Activated CD8-positive, alpha-beta T cell treated with anti-CD3 and anti-CD28 coated beads, Interleukin-2, amount 10 ng/mL, durations not matched to agents 7 days and 5 days (primary cell): ENCODE measurements at regions not wholly inside any gene's neighbourhood (a gene's known extent, or its start where the extent isn't known, plus 50 kb on each side); places are given as distances from the start of the nearest gene placed in this dataset.
A peak's percentile ranks its signal among the peaks of the same experiment; 100 is the strongest.

Experiments
- ATAC-seq: fragments of 150-1000 bp; cut with Tn5 transposase; one replicate; pipeline ENCODE4 v1.10.0; 2021; ENCODE audit warnings: moderate library complexity
- CTCF ChIA-PET: fragments of 350-600 bp; sonication (Branson Sonifier 250); formaldehyde crosslinking; loops from one replicate; lab custom pipeline; 2021; ENCODE audit warnings: antibody characterized with exemption; lab: Charles Lee
- POLR2A ChIA-PET: fragments of 350-600 bp; sonication (Branson Sonifier 250); formaldehyde crosslinking; loops from one replicate; lab custom pipeline; 2021; ENCODE audit warnings: antibody characterized with exemption; lab: Charles Lee
- DNase-seq: peaks from one replicate; pipeline ENCODE4 v3.0.0-alpha.2; 2020
- H3K27ac Mint-ChIP-seq: one replicate; pipeline ENCODE4 v1.8.0; 2021; ENCODE audit warnings: mild to moderate bottlenecking, mixed read lengths
- H3K27me3 Mint-ChIP-seq: one replicate; pipeline ENCODE4 v1.8.0; 2021; ENCODE audit warnings: low read depth, mixed read lengths
- H3K36me3 Mint-ChIP-seq: one replicate; pipeline ENCODE4 v1.8.0; 2021; ENCODE audit warnings: low read depth, mixed read lengths
- H3K4me1 Mint-ChIP-seq: one replicate; pipeline ENCODE4 v1.8.0; 2021; ENCODE audit warnings: low read depth, mixed read lengths
- H3K4me3 Mint-ChIP-seq: one replicate; pipeline ENCODE4 v1.8.0; 2021; ENCODE audit warnings: mild to moderate bottlenecking, mixed read lengths
- H3K9me3 Mint-ChIP-seq: one replicate; pipeline ENCODE4 v1.8.0; 2022; ENCODE audit warnings: mixed read lengths; ENCODE audit not compliant: insufficient read depth

GRCh38 chr2:133760376-133760775 is 192.1 kb upstream of the NCKAP5 start:
- H3K4me1 Mint-ChIP-seq = no peaks in the 10 kb centered on the region
- DNase-seq (no peak), ATAC-seq (no peak)
- no peaks in the 10 kb centered on the region for H3K9me3 Mint-ChIP-seq
- ChIA-PET CTCF (no interaction called here), POLR2A (no interaction called here)
- no peak overlapping the region for H3K4me3 Mint-ChIP-seq
- H3K27me3 Mint-ChIP-seq = no peaks in the 10 kb centered on the region
- H3K27ac Mint-ChIP-seq = no peak overlapping the region
- H3K36me3 Mint-ChIP-seq = no peaks in the 10 kb centered on the region

GRCh38 chr2:133765658-133766057 is 197.4 kb upstream of the NCKAP5 start:
- ChIA-PET CTCF (no interaction called here), POLR2A (no interaction called here)
- Mint-ChIP-seq H3K36me3 (no peaks in the 10 kb centered on the region), H3K4me1 (no peaks in the 10 kb centered on the region), H3K27ac (no peak overlapping the region), H3K4me3 (no peak overlapping the region), H3K9me3 (no peaks in the 10 kb centered on the region), H3K27me3 (no peaks in the 10 kb centered on the region)
- ATAC-seq (no peak), DNase-seq (no peak)

GRCh38 chr2:133766164-133766832 is 198.0 kb upstream of the NCKAP5 start:
- ATAC-seq = no peak
- POLR2A ChIA-PET = no interaction called here
- CTCF ChIA-PET = no interaction called here
- no peak for DNase-seq
- Mint-ChIP-seq H3K4me1 (no peaks in the 10 kb centered on the region), H3K36me3 (no peaks in the 10 kb centered on the region), H3K4me3 (no peak overlapping the region), H3K9me3 (no peaks in the 10 kb centered on the region), H3K27ac (no peak overlapping the region), H3K27me3 (no peaks in the 10 kb centered on the region)

- H3K9me3 Mint-ChIP-seq = no peaks in the 10 kb centered on the region
- no peaks in the 10 kb centered on the region for H3K36me3 Mint-ChIP-seq
- ChIA-PET POLR2A (no interaction called here), CTCF (no interaction called here)
- no peaks in the 10 kb centered on the region for H3K4me1 Mint-ChIP-seq
- no peak overlapping the region for H3K4me3 Mint-ChIP-seq
- no peak for DNase-seq
- no peak overlapping the region for H3K27ac Mint-ChIP-seq
- ATAC-seq = no peak
- no peaks in the 10 kb centered on the region for H3K27me3 Mint-ChIP-seq
These were observed 200.0 kb upstream of the NCKAP5 start for GRCh38 chr2:133768256-133768655.

- POLR2A ChIA-PET = no interaction called here
- Mint-ChIP-seq H3K9me3 (no peaks in the 10 kb centered on the region), H3K4me3 (no peak overlapping the region), H3K4me1 (no peaks in the 10 kb centered on the region), H3K27ac (no peak overlapping the region), H3K36me3 (no peaks in the 10 kb centered on the region), H3K27me3 (no peaks in the 10 kb centered on the region)
- no peak for DNase-seq
- ATAC-seq = no peak
- CTCF ChIA-PET = interaction anchor here (1.2 kb wide), 1 partner anchor 11 kb away, joined by 3 read pairs; no protein-coding TSS in a partner anchor
These were observed 200.6 kb upstream of the NCKAP5 start for GRCh38 chr2:133768658-133769435.

- ATAC-seq (no peak), DNase-seq (no peak)
- Mint-ChIP-seq H3K36me3 (no peaks in the 10 kb centered on the region), H3K4me1 (no peaks in the 10 kb centered on the region), H3K27ac (no peak overlapping the region), H3K4me3 (no peak overlapping the region), H3K9me3 (no peaks in the 10 kb centered on the region), H3K27me3 (no peaks in the 10 kb centered on the region)
- CTCF ChIA-PET = no interaction called here
- POLR2A ChIA-PET = no interaction called here
These were observed 205.8 kb upstream of the NCKAP5 start for GRCh38 chr2:133773854-133774653.

- Mint-ChIP-seq H3K9me3 (no peaks in the 10 kb centered on the region), H3K36me3 (no peaks in the 10 kb centered on the region), H3K27ac (no peak overlapping the region), H3K4me1 (no peaks in the 10 kb centered on the region), H3K27me3 (no peaks in the 10 kb centered on the region), H3K4me3 (no peak overlapping the region)
- DNase-seq = no peak
- ATAC-seq = no peak
- CTCF ChIA-PET = no interaction called here
- POLR2A ChIA-PET = no interaction called here
These were observed 206.4 kb upstream of the NCKAP5 start for GRCh38 chr2:133774654-133775015.

- H3K4me1 Mint-ChIP-seq = no peaks in the 10 kb centered on the region
- DNase-seq = no peak
- H3K27ac Mint-ChIP-seq = no peak overlapping the region
- ChIA-PET CTCF (no interaction called here), POLR2A (no interaction called here)
- no peak for ATAC-seq
- no peak overlapping the region for H3K4me3 Mint-ChIP-seq
- H3K27me3 Mint-ChIP-seq = no peaks in the 10 kb centered on the region
- no peaks in the 10 kb centered on the region for H3K9me3 Mint-ChIP-seq
- no peaks in the 10 kb centered on the region for H3K36me3 Mint-ChIP-seq
These were observed 208.8 kb upstream of the NCKAP5 start for GRCh38 chr2:133776936-133777573.

- Mint-ChIP-seq H3K36me3 (no peaks in the 10 kb centered on the region), H3K4me1 (no peaks in the 10 kb centered on the region), H3K27me3 (no peaks in the 10 kb centered on the region), H3K4me3 (no peak overlapping the region), H3K9me3 (no peaks in the 10 kb centered on the region), H3K27ac (no peak overlapping the region)
- ChIA-PET POLR2A (no interaction called here), CTCF (no interaction called here)
- DNase-seq (no peak), ATAC-seq (no peak)
These were observed 209.3 kb upstream of the NCKAP5 start for GRCh38 chr2:133777574-133777960.

- CTCF ChIA-PET = interaction anchor here (0.9 to 1.1 kb wide), 7 partner anchors 9 to 1233 kb away, joined by 3 to 4 read pairs (median 3); no protein-coding TSS in a partner anchor
These were observed 212.1 kb upstream of the NCKAP5 start for GRCh38 chr2:133780099-133780996.

GRCh38 chr2:133780997-133781513 is 212.8 kb upstream of the NCKAP5 start:
- no peak for DNase-seq
- H3K4me3 Mint-ChIP-seq = no peak overlapping the region
- H3K36me3 Mint-ChIP-seq = no peaks in the 10 kb centered on the region
- POLR2A ChIA-PET = no interaction called here
- no peak for ATAC-seq
- no peaks in the 10 kb centered on the region for H3K9me3 Mint-ChIP-seq
- H3K4me1 Mint-ChIP-seq = no peaks in the 10 kb centered on the region
- no peak overlapping the region for H3K27ac Mint-ChIP-seq
- no peaks in the 10 kb centered on the region for H3K27me3 Mint-ChIP-seq
- CTCF ChIA-PET = no interaction called here

More at GRCh38 chr2:133780099-133780996, 212.1 kb upstream of the NCKAP5 start:
- Mint-ChIP-seq H3K4me3 (no peak overlapping the region), H3K36me3 (no peaks in the 10 kb centered on the region), H3K4me1 (no peaks in the 10 kb centered on the region), H3K27ac (no peak overlapping the region), H3K27me3 (no peaks in the 10 kb centered on the region), H3K9me3 (no peaks in the 10 kb centered on the region)
- ATAC-seq (no peak), DNase-seq (peak; percentile 45)
- POLR2A ChIA-PET = no interaction called here
